ENCODE measurements at regions not wholly inside any gene's neighbourhood (a gene's known extent, or its start where the extent isn't known, plus 50 kb on each side); places are given as distances from the start of the nearest gene placed in this dataset.

GRCh38 chr5:27336817-27337216 lies 298.4 kb upstream of the CDH9 start:
- Histone ChIP-seq H3K9me3 (no peaks in the 10 kb centered on the region), H3K4me3 (no peak overlapping the region), H3K36me3 (no peaks in the 10 kb centered on the region), H3K27ac (no peak overlapping the region), H3K27me3 (replicated peaks; ENCODE audit: insufficient read depth) (no peaks in the 10 kb centered on the region), H3K4me1 (ENCODE audit: control insufficient read depth in 1 of 2, low read depth in 2 of 2) (no peaks in the 10 kb centered on the region)
- ATAC-seq (ENCODE audit: insufficient number of reproducible peaks, low FRiP score, low read depth) (no peak), DNase-seq (ENCODE audit: low spot score) (no peak)
- TF ChIP-seq CTCF (IDR thresholded peaks at IDR 0.05), result no peak

GRCh38 chr5:27328480-27328879 lies 290.1 kb upstream of the CDH9 start:
- no peak overlapping the region for H3K27ac ChIP-seq
- H3K9me3 ChIP-seq, result no peaks in the 10 kb centered on the region
- H3K27me3 ChIP-seq (replicated peaks; ENCODE audit: insufficient read depth), result no peaks in the 10 kb centered on the region
- DNase-seq (ENCODE audit: low spot score) (no peak), ATAC-seq (ENCODE audit: insufficient number of reproducible peaks, low FRiP score, low read depth) (no peak)
- H3K36me3 ChIP-seq, result no peaks in the 10 kb centered on the region
- H3K4me1 ChIP-seq (ENCODE audit: control insufficient read depth in 1 of 2, low read depth in 2 of 2), result no peaks in the 10 kb centered on the region
- no peak overlapping the region for H3K4me3 ChIP-seq
- no peak for TF ChIP-seq CTCF (IDR thresholded peaks at IDR 0.05)

- no peak for TF ChIP-seq CTCF (IDR thresholded peaks at IDR 0.05)
- no peak for DNase-seq (ENCODE audit: low spot score)
- H3K4me3 ChIP-seq, result no peak overlapping the region
- ATAC-seq (ENCODE audit: insufficient number of reproducible peaks, low FRiP score, low read depth), result no peak
- no peaks in the 10 kb centered on the region for H3K4me1 ChIP-seq (ENCODE audit: control insufficient read depth in 1 of 2, low read depth in 2 of 2)
- H3K36me3 ChIP-seq, result no peaks in the 10 kb centered on the region
- no peaks in the 10 kb centered on the region for H3K27me3 ChIP-seq (replicated peaks; ENCODE audit: insufficient read depth)
- no peak overlapping the region for H3K27ac ChIP-seq
- no peaks in the 10 kb centered on the region for H3K9me3 ChIP-seq
Observed at GRCh38 chr5:27325513-27325912, 287.1 kb upstream of the CDH9 start.

- H3K27ac ChIP-seq, result no peak overlapping the region
- no peak overlapping the region for H3K4me3 ChIP-seq
- TF ChIP-seq CTCF (IDR thresholded peaks at IDR 0.05), result no peak
- H3K9me3 ChIP-seq, result no peaks in the 10 kb centered on the region
- DNase-seq (ENCODE audit: low spot score) (no peak), ATAC-seq (ENCODE audit: insufficient number of reproducible peaks, low FRiP score, low read depth) (no peak)
- no peaks in the 10 kb centered on the region for H3K27me3 ChIP-seq (replicated peaks; ENCODE audit: insufficient read depth)
- no peaks in the 10 kb centered on the region for H3K4me1 ChIP-seq (ENCODE audit: control insufficient read depth in 1 of 2, low read depth in 2 of 2)
- H3K36me3 ChIP-seq, result no peaks in the 10 kb centered on the region
Observed at GRCh38 chr5:27318701-27319100, 280.3 kb upstream of the CDH9 start.

GRCh38 chr5:27316271-27316650 lies 277.9 kb upstream of the CDH9 start:
- H3K9me3 ChIP-seq, result no peaks in the 10 kb centered on the region
- DNase-seq (ENCODE audit: low spot score) (no peak), ATAC-seq (ENCODE audit: insufficient number of reproducible peaks, low FRiP score, low read depth) (no peak)
- no peak for TF ChIP-seq CTCF (IDR thresholded peaks at IDR 0.05)
- H3K27me3 ChIP-seq (replicated peaks; ENCODE audit: insufficient read depth), result no peaks in the 10 kb centered on the region
- H3K27ac ChIP-seq, result no peak overlapping the region
- no peaks in the 10 kb centered on the region for H3K4me1 ChIP-seq (ENCODE audit: control insufficient read depth in 1 of 2, low read depth in 2 of 2)
- H3K36me3 ChIP-seq, result no peaks in the 10 kb centered on the region
- no peak overlapping the region for H3K4me3 ChIP-seq
